Right lobe of liver (tissue), 6 donors: ENCODE measurements at regions not wholly inside any gene's neighbourhood (a gene's known extent, or its start where the extent isn't known, plus 50 kb on each side); places are given as distances from the start of the nearest gene placed in this dataset.
"Not testable (repeated sequence)": the region's sequence is repeated elsewhere in the genome, so short reads cannot be mapped to it uniquely, and the experiment has no call there.

Experiments used
- ATAC-seq, 4 donors: fragments of 200-7000 bp; cut with Tn5 transposase; one replicate each; pipeline ENCODE4 v1.9.1; 2020; ENCODE audit warnings: mild to moderate bottlenecking in 4 of 4, moderate library complexity in 4 of 4
- DNase-seq, 3 donors: peaks; one replicate each; pipeline ENCODE4 v3.0.0-alpha.2; 2020
- H3K27ac ChIP-seq, 3 donors: fragments of 200-600 bp; one replicate each; pipeline ENCODE4 v1.8.0; 2022
- H3K27me3 ChIP-seq, 2 donors: fragments of 200-600 bp; one replicate each; pipeline ENCODE4 v1.8.0; 2022
- H3K36me3 ChIP-seq, 4 donors: fragments of 200-600 bp; sonication (generic) in 1 of 4; one replicate each; pipeline versions ENCODE4 v1.5.1 to v1.8.0; 2017 to 2022; ENCODE audit warnings: control low read depth in 1 of 4
- H3K4me1 ChIP-seq, 4 donors: fragments of 200-600 bp; sonication (generic) in 1 of 4; one replicate each; pipeline versions ENCODE4 v1.5.1 to v1.8.0; 2017 to 2022; ENCODE audit warnings: control low read depth in 1 of 4
- H3K4me3 ChIP-seq, 3 donors: fragments of 200-600 bp; one replicate each; pipeline ENCODE4 v1.8.0; 2022
- H3K9me3 ChIP-seq, 4 donors: fragments of 200-600 bp; sonication (generic) in 1 of 4; one replicate each; pipeline versions ENCODE4 v1.5.1 to v1.8.0; 2017 to 2022; ENCODE audit warnings: control low read depth in 1 of 4
- CTCF ChIP-seq, 4 donors: fragments of 200-600 bp in 3 of 4; fragments of 450-650 bp in 1 of 4; IDR thresholded peaks; one replicate each; pipeline versions ENCODE4 v1.5.1 to v1.8.0; 2016 to 2022; ENCODE audit warnings: antibody characterized with exemption in 4 of 4, mild to moderate bottlenecking in 2 of 4
- POLR2A ChIP-seq: fragments of 450-650 bp; IDR thresholded peaks from one replicate; pipeline ENCODE4 v1.6.1; 2017; ENCODE audit warnings: antibody characterized with exemption, mild to moderate bottlenecking
- WGBS: methylation state at CpG from one replicate; pipeline ENCODE4 v1.1.6; 2018; ENCODE audit warnings: low coverage, low lambda C conversion rate; ENCODE audit not compliant: insufficient coverage; ENCODE audit errors: missing lambda C conversion rate; 5-methylcytosine and 5-hydroxymethylcytosine counted together
- intact Hi-C, 2 donors: fragments of 100-400 bp; cut with DNase I; formaldehyde crosslinking; loops; one replicate each; pipeline versions ENCODE4 v1.11.2 to v1.14.1; 2022
- donor health status: DM: no; HTN: yes; CAD: no.
- donor health status: DM: no; HTN: no; CAD: no.
- donor health status: DM: no; HTN: no; CAD: no.
- donor health status: DM: no; HTN: yes; CAD: no.
- donor health status: DM: no; HTN: yes; CAD: no.

GRCh38 chr5:116861666-116862065 is 287.0 kb upstream of the SEMA6A start:
- no peak for TF ChIP-seq CTCF (IDR thresholded peaks at IDR 0.05)
- Histone ChIP-seq H3K4me1 (peaks cover 0 to 3% (median 0%) of the 10 kb centered on the region in 4 donors), H3K36me3 (no peaks in the 10 kb centered on the region), H3K4me3 (no peak overlapping the region), H3K27ac (no peak overlapping the region), H3K9me3 (no peaks in the 10 kb centered on the region), H3K27me3 (no peaks in the 10 kb centered on the region)
- intact Hi-C loops: no loop called here
- no peak for DNase-seq
- no peak for ATAC-seq
- 60% methylated on average over 1 of the region's 2 CpGs for WGBS

GRCh38 chr5:116861097-116861496 is 286.5 kb upstream of the SEMA6A start:
- peaks cover 0 to 3% (median 0%) of the 10 kb centered on the region in 4 donors for H3K4me1 ChIP-seq
- H3K9me3 ChIP-seq: no peaks in the 10 kb centered on the region
- no peaks in the 10 kb centered on the region for H3K27me3 ChIP-seq
- no peak overlapping the region for H3K4me3 ChIP-seq
- H3K36me3 ChIP-seq: no peaks in the 10 kb centered on the region
- no peak overlapping the region for H3K27ac ChIP-seq
- no peak for TF ChIP-seq CTCF (IDR thresholded peaks at IDR 0.05)
- TF ChIP-seq POLR2A: no peak
- intact Hi-C loops: no loop called here
- DNase-seq: no peak
- no peak for ATAC-seq
- 63% methylated on average over 3 of the region's 3 CpGs for WGBS

- H3K27ac ChIP-seq: no peak overlapping the region
- no peaks in the 10 kb centered on the region for H3K9me3 ChIP-seq
- ATAC-seq: no peak
- H3K4me3 ChIP-seq: no peak overlapping the region
- 81% methylated on average over 4 of the region's 4 CpGs for WGBS
- no peaks in the 10 kb centered on the region for H3K27me3 ChIP-seq
- H3K36me3 ChIP-seq: no peaks in the 10 kb centered on the region
- intact Hi-C loops: no loop called here
- TF ChIP-seq CTCF (IDR thresholded peaks at IDR 0.05): no peak
- TF ChIP-seq POLR2A: no peak
- no peak for DNase-seq
- H3K4me1 ChIP-seq: peaks cover 0 to 3% (median 0%) of the 10 kb centered on the region in 4 donors
Observed at GRCh38 chr5:116859666-116860320, 285.2 kb upstream of the SEMA6A start.

GRCh38 chr5:116858705-116859333 is 284.2 kb upstream of the SEMA6A start:
- Histone ChIP-seq H3K27ac (no peak overlapping the region), H3K36me3 (no peaks in the 10 kb centered on the region), H3K4me1 (no peaks in the 10 kb centered on the region), H3K4me3 (no peak overlapping the region), H3K27me3 (no peaks in the 10 kb centered on the region), H3K9me3 (no peaks in the 10 kb centered on the region)
- ATAC-seq (no peak), DNase-seq (no peak)
- 65% methylated on average over 4 of the region's 4 CpGs for WGBS
- no peak for TF ChIP-seq POLR2A
- no peak for TF ChIP-seq CTCF (IDR thresholded peaks at IDR 0.05)
- intact Hi-C loops: no loop called here

GRCh38 chr5:116858020-116858419 is 283.4 kb upstream of the SEMA6A start:
- H3K27ac ChIP-seq, H3K4me1 ChIP-seq, intact Hi-C loops, DNase-seq, H3K36me3 ChIP-seq, H3K27me3 ChIP-seq, H3K9me3 ChIP-seq, H3K4me3 ChIP-seq, ATAC-seq: not testable (repeated sequence)
- 70% methylated on average over 3 of the region's 4 CpGs for WGBS
